ENCODE measurements at regions not wholly inside any gene's neighbourhood (a gene's known extent, or its start where the extent isn't known, plus 50 kb on each side); places are given as distances from the start of the nearest gene placed in this dataset.

GRCh38 chr14:98864211-98864610 is 407.8 kb downstream of the BCL11B start:
- no peak for ATAC-seq (ENCODE audit: low read depth)
- Mint-ChIP-seq H3K4me1 (no peaks in the 10 kb centered on the region), H3K27me3 (no peaks in the 10 kb centered on the region), H3K9me3 (peaks cover 1% of the 10 kb centered on the region), H3K4me3 (no peak overlapping the region), H3K27ac (no peak overlapping the region), H3K36me3 (no peaks in the 10 kb centered on the region)
- no peak for DNase-seq (ENCODE audit: low spot score in 2 of 2)

- Mint-ChIP-seq H3K27ac (no peak overlapping the region), H3K27me3 (no peaks in the 10 kb centered on the region), H3K36me3 (no peaks in the 10 kb centered on the region), H3K4me3 (no peak overlapping the region), H3K9me3 (peaks cover 1% of the 10 kb centered on the region), H3K4me1 (no peaks in the 10 kb centered on the region)
- ATAC-seq (ENCODE audit: low read depth), result no peak
- DNase-seq (ENCODE audit: low spot score in 2 of 2), result no peak
These were observed 404.9 kb downstream of the BCL11B start for GRCh38 chr14:98867146-98867545.

- no peak overlapping the region for H3K27ac Mint-ChIP-seq
- no peak for DNase-seq (ENCODE audit: low spot score in 2 of 2)
- H3K4me1 Mint-ChIP-seq, result no peaks in the 10 kb centered on the region
- no peaks in the 10 kb centered on the region for H3K36me3 Mint-ChIP-seq
- no peak overlapping the region for H3K4me3 Mint-ChIP-seq
- ATAC-seq (ENCODE audit: low read depth), result no peak
- peaks cover 1% of the 10 kb centered on the region for H3K9me3 Mint-ChIP-seq
- H3K27me3 Mint-ChIP-seq, result no peaks in the 10 kb centered on the region
These were observed 404.3 kb downstream of the BCL11B start for GRCh38 chr14:98867726-98868125.

- H3K36me3 Mint-ChIP-seq, result no peaks in the 10 kb centered on the region
- no peak overlapping the region for H3K4me3 Mint-ChIP-seq
- no peaks in the 10 kb centered on the region for H3K27me3 Mint-ChIP-seq
- H3K27ac Mint-ChIP-seq, result no peak overlapping the region
- no peaks in the 10 kb centered on the region for H3K9me3 Mint-ChIP-seq
- ATAC-seq (ENCODE audit: low read depth), result no peak
- H3K4me1 Mint-ChIP-seq, result no peaks in the 10 kb centered on the region
- DNase-seq (ENCODE audit: low spot score in 2 of 2), result no peak
These were observed 403.1 kb downstream of the BCL11B start for GRCh38 chr14:98868866-98869265.

- H3K36me3 Mint-ChIP-seq, result no peaks in the 10 kb centered on the region
- no peak overlapping the region for H3K4me3 Mint-ChIP-seq
- ATAC-seq (ENCODE audit: low read depth), result no peak
- H3K27ac Mint-ChIP-seq, result no peak overlapping the region
- no peaks in the 10 kb centered on the region for H3K27me3 Mint-ChIP-seq
- peaks cover 1% of the 10 kb centered on the region for H3K9me3 Mint-ChIP-seq
- DNase-seq (ENCODE audit: low spot score in 2 of 2), result no peak
- H3K4me1 Mint-ChIP-seq, result no peaks in the 10 kb centered on the region
These were observed 400.2 kb downstream of the BCL11B start for GRCh38 chr14:98871796-98872195.

- H3K4me3 Mint-ChIP-seq, result no peak overlapping the region
- H3K36me3 Mint-ChIP-seq, result no peaks in the 10 kb centered on the region
- no peaks in the 10 kb centered on the region for H3K27me3 Mint-ChIP-seq
- H3K9me3 Mint-ChIP-seq, result peaks cover 7% of the 10 kb centered on the region
- no peaks in the 10 kb centered on the region for H3K4me1 Mint-ChIP-seq
- ATAC-seq (ENCODE audit: low read depth) (no peak), DNase-seq (ENCODE audit: low spot score in 2 of 2) (no peak)
- H3K27ac Mint-ChIP-seq, result no peak overlapping the region
These were observed 394.9 kb downstream of the BCL11B start for GRCh38 chr14:98877065-98877464.

- peaks cover 7% of the 10 kb centered on the region for H3K9me3 Mint-ChIP-seq
- H3K4me3 Mint-ChIP-seq, result no peak overlapping the region
- no peaks in the 10 kb centered on the region for H3K27me3 Mint-ChIP-seq
- DNase-seq (ENCODE audit: low spot score in 2 of 2) (no peak), ATAC-seq (ENCODE audit: low read depth) (no peak)
- H3K4me1 Mint-ChIP-seq, result no peaks in the 10 kb centered on the region
- no peaks in the 10 kb centered on the region for H3K36me3 Mint-ChIP-seq
- no peak overlapping the region for H3K27ac Mint-ChIP-seq
These were observed 393.7 kb downstream of the BCL11B start for GRCh38 chr14:98878282-98878681.

GRCh38 chr14:98886982-98887381 is 385.0 kb downstream of the BCL11B start:
- Mint-ChIP-seq H3K36me3 (no peaks in the 10 kb centered on the region), H3K4me3 (no peak overlapping the region), H3K27me3 (no peaks in the 10 kb centered on the region), H3K9me3 (peaks cover 4% of the 10 kb centered on the region), H3K27ac (no peak overlapping the region), H3K4me1 (no peaks in the 10 kb centered on the region)
- ATAC-seq (ENCODE audit: low read depth) (no peak), DNase-seq (ENCODE audit: low spot score in 2 of 2) (no peak)

- DNase-seq (ENCODE audit: low spot score in 2 of 2), result no peak
- ATAC-seq (ENCODE audit: low read depth), result no peak
- Mint-ChIP-seq H3K4me1 (no peaks in the 10 kb centered on the region), H3K36me3 (no peaks in the 10 kb centered on the region), H3K27me3 (no peaks in the 10 kb centered on the region), H3K27ac (no peak overlapping the region), H3K4me3 (no peak overlapping the region), H3K9me3 (peaks cover 4% of the 10 kb centered on the region)
These were observed 383.7 kb downstream of the BCL11B start for GRCh38 chr14:98888281-98888680.

- Mint-ChIP-seq H3K4me3 (no peak overlapping the region), H3K27me3 (no peaks in the 10 kb centered on the region), H3K9me3 (peaks cover 4% of the 10 kb centered on the region), H3K27ac (no peak overlapping the region), H3K36me3 (no peaks in the 10 kb centered on the region), H3K4me1 (no peaks in the 10 kb centered on the region)
- DNase-seq (ENCODE audit: low spot score in 2 of 2) (no peak), ATAC-seq (ENCODE audit: low read depth) (no peak)
These were observed 382.8 kb downstream of the BCL11B start for GRCh38 chr14:98888927-98889835.

- Mint-ChIP-seq H3K9me3 (peaks cover 4% of the 10 kb centered on the region), H3K27ac (no peak overlapping the region), H3K36me3 (no peaks in the 10 kb centered on the region), H3K27me3 (no peaks in the 10 kb centered on the region), H3K4me1 (no peaks in the 10 kb centered on the region), H3K4me3 (no peak overlapping the region)
- no peak for ATAC-seq (ENCODE audit: low read depth)
- DNase-seq (ENCODE audit: low spot score in 2 of 2), result no peak
These were observed 382.2 kb downstream of the BCL11B start for GRCh38 chr14:98889836-98890185.

GRCh38 chr14:98890556-98891340 is 381.2 kb downstream of the BCL11B start:
- H3K36me3 Mint-ChIP-seq, result no peaks in the 10 kb centered on the region
- H3K9me3 Mint-ChIP-seq, result peaks cover 2% of the 10 kb centered on the region
- H3K27ac Mint-ChIP-seq, result no peak overlapping the region
- no peak for ATAC-seq (ENCODE audit: low read depth)
- DNase-seq (ENCODE audit: low spot score in 2 of 2), result no peak
- no peaks in the 10 kb centered on the region for H3K4me1 Mint-ChIP-seq
- no peaks in the 10 kb centered on the region for H3K27me3 Mint-ChIP-seq
- H3K4me3 Mint-ChIP-seq, result no peak overlapping the region

GRCh38 chr14:98893675-98894074 is 378.3 kb downstream of the BCL11B start:
- no peak for ATAC-seq (ENCODE audit: low read depth)
- H3K4me1 Mint-ChIP-seq, result no peaks in the 10 kb centered on the region
- H3K4me3 Mint-ChIP-seq, result no peak overlapping the region
- peaks cover 10% of the 10 kb centered on the region for H3K9me3 Mint-ChIP-seq
- no peaks in the 10 kb centered on the region for H3K36me3 Mint-ChIP-seq
- H3K27ac Mint-ChIP-seq, result no peak overlapping the region
- H3K27me3 Mint-ChIP-seq, result no peaks in the 10 kb centered on the region
- no peak for DNase-seq (ENCODE audit: low spot score in 2 of 2)

- no peaks in the 10 kb centered on the region for H3K27me3 Mint-ChIP-seq
- H3K9me3 Mint-ChIP-seq, result peaks cover 9% of the 10 kb centered on the region
- ATAC-seq (ENCODE audit: low read depth) (no peak), DNase-seq (ENCODE audit: low spot score in 2 of 2) (no peak)
- no peaks in the 10 kb centered on the region for H3K4me1 Mint-ChIP-seq
- H3K36me3 Mint-ChIP-seq, result no peaks in the 10 kb centered on the region
- no peak overlapping the region for H3K4me3 Mint-ChIP-seq
- H3K27ac Mint-ChIP-seq, result no peak overlapping the region
These were observed 377.4 kb downstream of the BCL11B start for GRCh38 chr14:98894600-98894999.
